CD4-positive, alpha-beta memory T cell (primary cell): ENCODE measurements at regions not wholly inside any gene's neighbourhood (a gene's known extent, or its start where the extent isn't known, plus 50 kb on each side); places are given as distances from the start of the nearest gene placed in this dataset.

ENCODE experiments used
- CTCF ChIA-PET: fragments of 350-600 bp; sonication (Branson Sonifier 250); formaldehyde crosslinking; loops from one replicate; lab custom pipeline; 2021; ENCODE audit warnings: inconsistent platforms; ENCODE audit not compliant: partially characterized antibody; lab: Charles Lee
- POLR2A ChIA-PET: fragments of 350-600 bp; sonication (Branson Sonifier 250); formaldehyde crosslinking; loops from one replicate; lab custom pipeline; 2021; ENCODE audit not compliant: partially characterized antibody; lab: Charles Lee
- DNase-seq, 5 donors: peaks; one replicate each; pipeline versions ENCODE4 v3.0.0 to v3.0.0-alpha.2; 2020 to 2022; ENCODE audit warnings: mixed read lengths in 1 of 5
- H3K27ac ChIP-seq: one replicate; pipeline ENCODE4 v1.7.0; 2013; ENCODE audit warnings: low read depth, low read length
- H3K27me3 ChIP-seq: 2 replicates; pipeline ENCODE4 v1.7.0; 2013; ENCODE audit warnings: mild to moderate bottlenecking, low read length, moderate library complexity; ENCODE audit not compliant: insufficient read depth
- H3K36me3 ChIP-seq: 2 replicates; pipeline ENCODE4 v1.7.0; 2013; ENCODE audit warnings: mild to moderate bottlenecking, low read length, moderate library complexity; ENCODE audit not compliant: insufficient read depth
- H3K4me1 ChIP-seq: 2 replicates; pipeline ENCODE4 v1.7.0; 2013; ENCODE audit warnings: mild to moderate bottlenecking, low read length, moderate library complexity; ENCODE audit not compliant: insufficient read depth
- H3K4me3 ChIP-seq, 2 donors: one replicate each; pipeline ENCODE4 v1.7.0; 2013; ENCODE audit warnings: low read length in 2 of 2, mild to moderate bottlenecking in 1 of 2
- H3K9me3 ChIP-seq, 2 donors: one replicate each; pipeline ENCODE4 v1.7.0; 2013; ENCODE audit warnings: low read length in 2 of 2, control low read depth in 1 of 2; ENCODE audit not compliant: control insufficient read depth in 1 of 2
- H3K27ac Mint-ChIP-seq, 7 donors: one replicate each; pipeline ENCODE4 v1.8.0; 2020 to 2021; ENCODE audit warnings: mixed read lengths in 7 of 7, mild to moderate bottlenecking in 6 of 7, inconsistent platforms in 3 of 7, moderate library complexity in 3 of 7
- H3K27me3 Mint-ChIP-seq, 2 donors: one replicate each; pipeline ENCODE4 v1.8.0; 2020 to 2021; ENCODE audit warnings: mixed read lengths in 2 of 2
- H3K36me3 Mint-ChIP-seq, 2 donors: one replicate each; pipeline ENCODE4 v1.8.0; 2020 to 2021; ENCODE audit warnings: mixed read lengths in 2 of 2, inconsistent platforms in 1 of 2, mild to moderate bottlenecking in 1 of 2
- H3K4me1 Mint-ChIP-seq, 4 donors: one replicate each; pipeline ENCODE4 v1.8.0; 2020 to 2021; ENCODE audit warnings: mixed read lengths in 4 of 4, mild to moderate bottlenecking in 1 of 4
- H3K4me3 Mint-ChIP-seq, 8 donors: one replicate each; pipeline ENCODE4 v1.8.0; 2020 to 2021; ENCODE audit warnings: mixed read lengths in 8 of 8, mild to moderate bottlenecking in 7 of 8, moderate library complexity in 6 of 8, inconsistent platforms in 3 of 8
- H3K9me3 Mint-ChIP-seq, 8 donors: one replicate each; pipeline ENCODE4 v1.8.0; 2020 to 2021; ENCODE audit warnings: mixed read lengths in 8 of 8, mild to moderate bottlenecking in 5 of 8, inconsistent platforms in 3 of 8, moderate library complexity in 1 of 8
- intact Hi-C: fragments of 100-400 bp; cut with micrococcal nuclease; formaldehyde crosslinking; loops from one replicate; pipeline ENCODE4 v1.15.1; 2023

DNA sequence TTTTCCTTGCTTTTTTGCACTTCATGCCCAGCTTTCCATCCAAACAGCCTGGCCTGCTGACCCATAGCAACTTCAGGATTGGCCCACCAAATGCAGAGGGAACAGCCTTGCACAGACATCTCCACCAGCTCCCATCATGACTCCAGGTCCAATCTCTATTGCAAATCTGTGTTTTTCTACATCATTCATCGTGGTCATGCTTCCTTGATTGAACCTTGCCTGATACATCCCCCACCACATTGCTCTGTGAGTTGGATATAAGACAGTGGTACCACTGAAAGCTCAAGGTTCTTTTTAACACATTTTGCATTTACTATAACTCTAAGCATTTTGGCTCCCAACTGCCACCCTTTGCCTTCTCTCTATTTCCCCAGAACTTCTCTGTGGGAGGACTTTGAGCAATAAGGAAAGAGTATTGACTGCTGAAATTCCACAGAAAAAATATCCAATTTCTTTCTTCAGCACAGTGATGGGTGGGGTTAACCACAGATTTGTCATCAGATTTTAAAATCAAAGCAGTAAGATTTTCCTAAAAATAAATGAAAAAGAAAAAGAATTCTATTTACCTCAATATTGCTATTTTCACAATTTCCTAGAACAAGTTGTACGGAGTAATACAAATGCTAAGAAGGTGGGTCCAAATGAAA, 114.6 kb upstream of the GALNT15 start:
- no peak for DNase-seq
- peaks cover 3 to 21% of the 10 kb centered on the region in 2 donors for H3K27me3 Mint-ChIP-seq
- H3K9me3 Mint-ChIP-seq: peaks cover 0 to 3% (median 0%) of the 10 kb centered on the region in 8 donors
- Histone ChIP-seq H3K4me1 (no peaks in the 10 kb centered on the region), H3K4me3 (no peak overlapping the region), H3K36me3 (no peaks in the 10 kb centered on the region), H3K27me3 (no peaks in the 10 kb centered on the region), H3K9me3 (no peaks in the 10 kb centered on the region), H3K27ac (no peak overlapping the region)
- peaks cover 0 to under 1% (median 0%) of the 10 kb centered on the region in 4 donors for H3K4me1 Mint-ChIP-seq
- H3K4me3 Mint-ChIP-seq: no peak overlapping the region
- intact Hi-C loops: no loop called here
- CTCF ChIA-PET: interaction anchor here (3.6 kb wide), 1 partner anchor 10 kb away, joined by 15 read pairs; no protein-coding TSS in a partner anchor
- peaks cover 0 to 4% of the 10 kb centered on the region in 2 donors for H3K36me3 Mint-ChIP-seq
- POLR2A ChIA-PET: no interaction called here
- H3K27ac Mint-ChIP-seq: no peak overlapping the region

DNA sequence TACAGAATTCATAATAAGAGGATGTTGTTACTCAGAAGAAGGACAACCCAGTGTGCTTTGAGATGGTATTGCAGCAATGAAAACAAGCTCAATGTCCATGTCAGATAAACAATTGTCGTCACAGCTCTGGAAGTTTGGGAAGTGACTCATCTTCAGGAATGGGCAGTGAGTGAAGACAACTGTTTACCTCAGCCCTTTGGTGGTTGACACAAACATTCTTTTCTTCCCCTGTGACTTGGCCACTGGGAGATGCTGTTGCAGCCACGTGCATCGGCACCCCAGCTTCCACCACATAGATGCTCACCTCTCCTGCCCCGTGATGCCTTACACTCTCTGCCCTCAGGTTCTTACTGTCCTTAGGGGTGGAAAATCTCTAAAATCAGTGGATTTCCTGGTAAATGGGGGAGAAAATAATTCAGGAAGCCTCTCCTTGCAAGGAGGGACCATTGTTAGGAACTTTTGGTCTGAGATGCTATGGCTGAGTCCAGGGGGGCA, 114.1 kb upstream of the GALNT15 start:
- Histone ChIP-seq H3K27me3 (no peaks in the 10 kb centered on the region), H3K4me1 (no peaks in the 10 kb centered on the region), H3K4me3 (no peak overlapping the region), H3K9me3 (no peaks in the 10 kb centered on the region), H3K36me3 (no peaks in the 10 kb centered on the region), H3K27ac (no peak overlapping the region)
- ChIA-PET CTCF (interaction anchor here (0.8 to 3.6 kb wide), 2 partner anchors 11 kb away, joined by 3 to 15 read pairs; no protein-coding TSS in a partner anchor), POLR2A (no interaction called here)
- peaks cover 0 to 3% (median 0%) of the 10 kb centered on the region in 8 donors for H3K9me3 Mint-ChIP-seq
- peaks cover 0 to 4% of the 10 kb centered on the region in 2 donors for H3K36me3 Mint-ChIP-seq
- no peak overlapping the region for H3K4me3 Mint-ChIP-seq
- H3K27me3 Mint-ChIP-seq: peaks cover 3 to 21% of the 10 kb centered on the region in 2 donors
- H3K27ac Mint-ChIP-seq: no peak overlapping the region
- DNase-seq: no peak
- intact Hi-C loops: no loop called here
- peaks cover 0 to 3% (median 0%) of the 10 kb centered on the region in 4 donors for H3K4me1 Mint-ChIP-seq

DNA sequence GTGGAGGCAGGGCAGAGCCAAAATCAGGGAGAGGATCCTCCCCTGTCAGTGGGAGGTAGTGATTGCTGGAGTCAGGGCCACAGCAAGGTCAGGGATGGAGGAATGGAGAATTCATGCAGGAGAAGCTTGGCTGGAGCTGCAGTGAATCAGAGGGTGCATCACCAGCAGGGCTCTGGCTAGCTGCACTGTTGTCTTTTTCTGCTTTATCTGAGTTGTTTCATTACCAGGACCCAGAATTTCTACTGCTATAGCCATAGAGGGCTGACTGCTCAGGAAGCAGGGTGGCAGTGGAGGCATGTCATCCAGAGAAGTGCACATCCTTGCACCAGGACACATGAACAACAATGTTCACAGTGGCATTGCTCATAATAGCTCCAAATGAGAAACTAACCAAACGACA, 113.5 kb upstream of the GALNT15 start:
- no peak for DNase-seq
- intact Hi-C loops: no loop called here
- H3K27me3 Mint-ChIP-seq: peaks cover 3 to 21% of the 10 kb centered on the region in 2 donors
- no peak overlapping the region for H3K4me3 Mint-ChIP-seq
- no peak overlapping the region for H3K27ac ChIP-seq
- H3K4me3 ChIP-seq: no peak overlapping the region
- H3K4me1 ChIP-seq: no peaks in the 10 kb centered on the region
- no peaks in the 10 kb centered on the region for H3K9me3 ChIP-seq
- ChIA-PET CTCF (interaction anchor here (0.8 kb wide), 1 partner anchor 12 kb away, joined by 3 read pairs; no protein-coding TSS in a partner anchor), POLR2A (no interaction called here)
- H3K27ac Mint-ChIP-seq: no peak overlapping the region
- peaks cover 0 to 3% (median 0%) of the 10 kb centered on the region in 4 donors for H3K4me1 Mint-ChIP-seq
- H3K36me3 Mint-ChIP-seq: peaks cover 0 to 4% of the 10 kb centered on the region in 2 donors
- H3K9me3 Mint-ChIP-seq: peaks cover 0 to 3% (median 0%) of the 10 kb centered on the region in 8 donors
- H3K27me3 ChIP-seq: no peaks in the 10 kb centered on the region
- no peaks in the 10 kb centered on the region for H3K36me3 ChIP-seq

DNA sequence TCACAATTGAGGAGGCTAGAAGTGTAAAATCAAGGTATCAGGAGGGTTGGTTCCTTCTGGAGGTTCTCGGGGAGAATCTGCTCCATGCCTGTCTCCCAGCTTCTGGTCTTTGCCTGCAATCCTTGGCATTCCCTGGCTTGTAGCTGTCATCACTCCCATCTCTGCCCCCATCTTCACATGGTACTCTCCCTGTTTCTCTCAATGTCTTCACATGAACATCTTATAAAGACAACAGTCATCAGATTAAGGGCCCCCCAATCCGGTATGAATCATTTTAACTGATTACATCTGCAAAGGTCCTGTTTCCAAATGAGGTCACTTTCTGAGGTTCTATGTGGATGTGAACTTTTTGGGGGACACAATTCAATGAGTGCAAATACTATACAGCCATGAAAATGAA, 113.0 kb upstream of the GALNT15 start:
- Mint-ChIP-seq H3K36me3 (peaks cover 0 to 4% of the 10 kb centered on the region in 2 donors), H3K4me3 (no peak overlapping the region), H3K9me3 (peaks cover 0 to 3% (median 0%) of the 10 kb centered on the region in 8 donors), H3K4me1 (peaks cover 0 to 3% (median 0%) of the 10 kb centered on the region in 4 donors), H3K27ac (no peak overlapping the region), H3K27me3 (peaks cover 3 to 22% of the 10 kb centered on the region in 2 donors)
- H3K4me1 ChIP-seq: no peaks in the 10 kb centered on the region
- H3K9me3 ChIP-seq: no peaks in the 10 kb centered on the region
- intact Hi-C loops: no loop called here
- H3K36me3 ChIP-seq: no peaks in the 10 kb centered on the region
- POLR2A ChIA-PET: no interaction called here
- H3K4me3 ChIP-seq: no peak overlapping the region
- no peak overlapping the region for H3K27ac ChIP-seq
- H3K27me3 ChIP-seq: no peaks in the 10 kb centered on the region
- CTCF ChIA-PET: interaction anchor here (0.8 kb wide), 1 partner anchor 12 kb away, joined by 3 read pairs; no protein-coding TSS in a partner anchor
- DNase-seq: no peak

DNA sequence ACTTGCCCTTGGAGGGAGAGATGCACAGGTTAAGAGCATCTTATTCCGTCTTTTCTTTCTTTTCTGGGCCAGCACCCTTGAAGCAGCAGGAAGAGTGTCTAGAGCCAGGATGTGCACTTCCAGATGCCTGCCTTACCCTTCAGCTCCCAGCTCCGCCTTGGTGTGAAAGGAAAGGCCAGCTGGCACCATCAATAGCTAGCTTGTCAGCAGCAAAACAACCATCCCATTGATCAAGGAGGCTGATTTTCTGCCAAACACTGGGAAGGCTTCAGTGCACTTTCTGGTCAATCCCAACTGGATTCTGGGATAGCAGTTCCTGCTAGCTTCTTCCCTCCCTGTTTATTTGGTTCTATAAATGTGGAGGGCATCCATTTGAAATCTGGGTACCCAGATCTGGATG, 110.9 kb upstream of the GALNT15 start:
- no peaks in the 10 kb centered on the region for H3K36me3 ChIP-seq
- ChIA-PET CTCF (interaction anchor here (0.5 to 0.9 kb wide), 2 partner anchors 14 to 209 kb away, joined by 3 to 5 read pairs; no protein-coding TSS in a partner anchor), POLR2A (interaction anchor here (0.5 kb wide), 1 partner anchor 448 kb away, joined by 4 read pairs; no protein-coding TSS in a partner anchor)
- peaks cover 3 to 28% of the 10 kb centered on the region in 2 donors for H3K27me3 Mint-ChIP-seq
- no peak overlapping the region for H3K4me3 Mint-ChIP-seq
- no peaks in the 10 kb centered on the region for H3K27me3 ChIP-seq
- no peak overlapping the region for H3K4me3 ChIP-seq
- no peak for DNase-seq
- H3K36me3 Mint-ChIP-seq: peaks cover 0 to 4% of the 10 kb centered on the region in 2 donors
- H3K4me1 ChIP-seq: no peaks in the 10 kb centered on the region
- peaks cover 0 to 3% (median 0%) of the 10 kb centered on the region in 8 donors for H3K9me3 Mint-ChIP-seq
- no peaks in the 10 kb centered on the region for H3K9me3 ChIP-seq
- peaks cover 0 to 3% (median 0%) of the 10 kb centered on the region in 4 donors for H3K4me1 Mint-ChIP-seq
- intact Hi-C loops: no loop called here
- no peak overlapping the region for H3K27ac Mint-ChIP-seq
- no peak overlapping the region for H3K27ac ChIP-seq

DNA sequence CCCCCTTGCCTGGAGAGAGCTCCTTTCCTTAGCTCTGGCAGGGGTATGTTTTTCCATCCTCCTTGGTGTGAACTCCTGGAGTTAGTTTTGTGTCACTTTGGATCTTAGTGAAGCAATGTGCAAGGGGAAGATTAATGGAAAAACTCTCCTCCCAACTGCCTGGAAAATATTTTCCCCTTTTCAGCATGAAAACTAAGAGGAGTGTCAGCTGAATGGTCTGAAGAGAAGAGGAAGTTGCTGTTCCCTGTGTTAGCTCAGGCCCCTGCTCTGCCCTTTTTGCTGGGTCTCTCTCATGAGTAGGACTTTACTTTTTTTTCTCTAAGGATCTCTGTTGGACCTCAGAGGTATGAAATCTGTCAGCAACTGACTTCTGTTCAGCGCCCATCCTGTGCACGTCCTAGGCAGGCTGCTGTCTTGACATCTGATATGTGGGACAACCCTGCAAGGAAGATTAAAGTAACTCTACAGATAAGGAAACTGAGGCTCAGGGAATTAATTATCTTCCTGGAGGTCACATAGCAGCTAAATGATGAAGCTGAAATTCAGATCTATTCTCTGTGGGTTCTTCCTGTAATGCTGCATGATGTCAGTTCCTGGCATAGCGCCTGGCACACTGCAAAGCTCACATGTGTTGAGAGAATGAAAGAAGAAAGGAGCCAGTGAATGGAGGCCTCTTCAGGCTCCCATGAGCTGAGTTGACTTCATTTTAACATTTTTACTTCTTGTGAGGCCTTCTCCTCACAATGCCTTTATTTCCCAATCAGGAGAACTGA, 109.7 kb upstream of the GALNT15 start:
- Histone ChIP-seq H3K36me3 (no peaks in the 10 kb centered on the region), H3K9me3 (no peaks in the 10 kb centered on the region), H3K27ac (no peak overlapping the region), H3K4me3 (no peak overlapping the region), H3K27me3 (no peaks in the 10 kb centered on the region), H3K4me1 (no peaks in the 10 kb centered on the region)
- intact Hi-C loops: no loop called here
- CTCF ChIA-PET: no interaction called here
- peaks cover 2 to 19% of the 10 kb centered on the region in 2 donors for H3K27me3 Mint-ChIP-seq
- no peak for DNase-seq
- H3K27ac Mint-ChIP-seq: no peak overlapping the region
- no peak overlapping the region for H3K4me3 Mint-ChIP-seq
- peaks cover 0 to 4% of the 10 kb centered on the region in 2 donors for H3K36me3 Mint-ChIP-seq
- POLR2A ChIA-PET: no interaction called here
- peaks cover 0 to 3% (median 0%) of the 10 kb centered on the region in 4 donors for H3K4me1 Mint-ChIP-seq
- peaks cover 0 to 3% (median 0%) of the 10 kb centered on the region in 8 donors for H3K9me3 Mint-ChIP-seq

DNA sequence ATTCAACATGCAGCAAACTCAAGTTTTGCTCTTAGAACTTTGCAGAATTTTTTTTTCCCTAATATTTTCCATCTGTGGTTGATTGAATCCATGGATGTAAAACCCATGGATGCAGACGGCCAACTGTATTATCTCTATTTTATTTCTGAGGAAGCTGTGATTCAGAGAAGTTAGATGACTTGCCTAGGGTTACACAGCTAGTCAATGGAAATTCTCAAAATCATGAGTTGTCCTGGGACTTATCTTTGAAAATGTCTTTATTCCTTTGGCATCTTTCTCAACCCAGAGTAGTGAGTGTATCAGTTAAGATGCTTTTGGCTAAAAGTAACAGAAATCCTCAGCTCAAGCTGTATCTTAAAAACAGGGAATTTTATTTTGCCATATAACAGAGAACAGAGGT, 107.9 kb upstream of the GALNT15 start:
- H3K27ac ChIP-seq: no peak overlapping the region
- no peaks in the 10 kb centered on the region for H3K4me1 ChIP-seq
- ChIA-PET POLR2A (no interaction called here), CTCF (interaction anchor here (1.3 kb wide), 1 partner anchor 10 kb away, joined by 3 read pairs; no protein-coding TSS in a partner anchor)
- no peak overlapping the region for H3K4me3 Mint-ChIP-seq
- H3K36me3 Mint-ChIP-seq: peaks cover 0 to under 1% of the 10 kb centered on the region in 2 donors
- no peaks in the 10 kb centered on the region for H3K36me3 ChIP-seq
- no peak overlapping the region for H3K27ac Mint-ChIP-seq
- no peaks in the 10 kb centered on the region for H3K9me3 ChIP-seq
- peaks cover 2 to 13% of the 10 kb centered on the region in 2 donors for H3K27me3 Mint-ChIP-seq
- peaks cover 0 to 3% (median 0%) of the 10 kb centered on the region in 4 donors for H3K4me1 Mint-ChIP-seq
- no peak overlapping the region for H3K4me3 ChIP-seq
- no peak for DNase-seq
- intact Hi-C loops: no loop called here
- H3K9me3 Mint-ChIP-seq: peaks cover 0 to 3% (median 0%) of the 10 kb centered on the region in 8 donors
- no peaks in the 10 kb centered on the region for H3K27me3 ChIP-seq
